ENCODE measurements at regions not wholly inside any gene's neighbourhood (a gene's known extent, or its start where the extent isn't known, plus 50 kb on each side); places are given as distances from the start of the nearest gene placed in this dataset.

GRCh38 chrY:19148783-19149182, 375.2 kb upstream of the HSFY2 start:
- DNase-seq (ENCODE audit: low read depth): no peak

- no peak for DNase-seq (ENCODE audit: low read depth)
Measured at GRCh38 chrY:19146296-19146695, 372.8 kb upstream of the HSFY2 start.

- no peak for DNase-seq (ENCODE audit: low read depth)
Measured at GRCh38 chrY:19142093-19142492, 368.6 kb upstream of the HSFY2 start.

GRCh38 chrY:19140285-19140920, 366.9 kb upstream of the HSFY2 start:
- DNase-seq (ENCODE audit: low read depth): no peak

GRCh38 chrY:19134426-19134825, 360.9 kb upstream of the HSFY2 start:
- no peak for DNase-seq (ENCODE audit: low read depth)

- no peak for DNase-seq (ENCODE audit: low read depth)
Measured at GRCh38 chrY:19130569-19131358, 357.2 kb upstream of the HSFY2 start.

- no peak for DNase-seq (ENCODE audit: low read depth)
Measured at GRCh38 chrY:19126889-19127288, 353.4 kb upstream of the HSFY2 start.

- no peak for DNase-seq (ENCODE audit: low read depth)
Measured at GRCh38 chrY:19124609-19125008, 351.1 kb upstream of the HSFY2 start.

GRCh38 chrY:19122450-19122849, 348.9 kb upstream of the HSFY2 start:
- no peak for DNase-seq (ENCODE audit: low read depth)

- DNase-seq (ENCODE audit: low read depth): no peak
Measured at GRCh38 chrY:19098349-19098748, 324.8 kb upstream of the HSFY2 start.

GRCh38 chrY:19095460-19095859, 321.9 kb upstream of the HSFY2 start:
- DNase-seq (ENCODE audit: low read depth): no peak

GRCh38 chrY:19083006-19083405, 309.5 kb upstream of the HSFY2 start:
- DNase-seq (ENCODE audit: low read depth): no peak

GRCh38 chrY:19077698-19078113, 304.2 kb upstream of the HSFY2 start:
- DNase-seq (ENCODE audit: low read depth): no peak

GRCh38 chrY:19076846-19077697, 303.5 kb upstream of the HSFY2 start:
- peak; percentile 28 for DNase-seq (ENCODE audit: low read depth)

- peak; percentile 66 for DNase-seq (ENCODE audit: low read depth)
Measured at GRCh38 chrY:19075471-19076253, 302.1 kb upstream of the HSFY2 start.

GRCh38 chrY:19067435-19067834, 293.9 kb upstream of the HSFY2 start:
- DNase-seq (ENCODE audit: low read depth): no peak

GRCh38 chrY:19066447-19067190, 293.1 kb upstream of the HSFY2 start:
- DNase-seq (ENCODE audit: low read depth): no peak

GRCh38 chrY:19065119-19065518, 291.6 kb upstream of the HSFY2 start:
- no peak for DNase-seq (ENCODE audit: low read depth)

GRCh38 chrY:19059733-19060132, 286.2 kb upstream of the HSFY2 start:
- no peak for DNase-seq (ENCODE audit: low read depth)

GRCh38 chrY:19058831-19059370, 285.4 kb upstream of the HSFY2 start:
- DNase-seq (ENCODE audit: low read depth): no peak

GRCh38 chrY:19056138-19056469, 282.6 kb upstream of the HSFY2 start:
- no peak for DNase-seq (ENCODE audit: low read depth)

Measured in Daoy (cell line).